GM21786 (cell line): ENCODE measurements at regions not wholly inside any gene's neighbourhood (a gene's known extent, or its start where the extent isn't known, plus 50 kb on each side); places are given as distances from the start of the nearest gene placed in this dataset.
"Not testable (repeated sequence)": the region's sequence is repeated elsewhere in the genome, so short reads cannot be mapped to it uniquely, and the experiment has no call there.

Source experiments
- ATAC-seq: cut with Tn5 transposase; IDR thresholded peaks from one replicate; pipeline ENCODE4 v1.9.1; 2021; ENCODE audit not compliant: unreplicated experiment

DNA sequence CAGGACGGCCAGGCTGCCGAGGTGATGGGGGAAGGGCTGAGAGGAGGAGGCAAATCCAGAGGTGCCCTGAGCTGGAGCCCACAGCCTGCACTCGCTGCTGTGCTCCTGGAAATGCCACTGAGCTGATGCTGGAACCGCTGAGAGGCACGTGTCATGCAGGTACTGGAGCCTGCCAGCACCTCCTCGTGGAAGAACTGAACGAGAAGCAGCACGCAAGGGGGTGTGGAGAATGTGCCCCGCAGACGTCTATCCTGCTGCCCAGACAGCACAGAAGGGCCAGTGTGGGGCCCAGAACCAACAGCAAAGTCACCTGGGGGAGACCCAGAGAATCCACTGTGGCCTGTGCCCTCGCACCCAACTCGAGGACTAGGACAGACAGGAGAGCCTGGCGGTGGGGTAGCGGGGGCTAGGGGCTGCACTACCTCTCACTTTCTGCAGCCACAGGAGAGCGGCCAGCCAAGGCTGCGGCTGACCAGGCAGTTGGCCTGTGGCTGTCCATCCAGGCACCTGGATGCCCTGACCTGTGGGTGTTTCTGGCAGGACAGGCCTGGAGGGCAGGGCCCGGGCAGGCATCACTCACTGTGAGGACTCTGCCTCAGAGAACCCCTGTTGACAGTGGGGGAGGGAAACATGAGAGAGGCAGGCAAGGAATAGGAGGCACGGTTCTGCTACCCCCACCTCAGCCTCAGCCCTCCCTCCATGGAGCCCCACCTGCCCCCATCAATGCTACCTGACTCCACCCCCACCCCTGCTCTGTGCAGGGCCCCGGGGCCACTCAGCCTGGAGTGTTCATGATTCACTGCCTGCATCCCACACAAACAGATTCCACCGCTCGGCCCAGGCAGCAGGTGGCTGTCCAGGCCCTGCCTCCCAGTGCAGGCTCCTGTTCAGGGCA lies 213.1 kb downstream of the TBC1D2B start:
- ATAC-seq: no peak

DNA sequence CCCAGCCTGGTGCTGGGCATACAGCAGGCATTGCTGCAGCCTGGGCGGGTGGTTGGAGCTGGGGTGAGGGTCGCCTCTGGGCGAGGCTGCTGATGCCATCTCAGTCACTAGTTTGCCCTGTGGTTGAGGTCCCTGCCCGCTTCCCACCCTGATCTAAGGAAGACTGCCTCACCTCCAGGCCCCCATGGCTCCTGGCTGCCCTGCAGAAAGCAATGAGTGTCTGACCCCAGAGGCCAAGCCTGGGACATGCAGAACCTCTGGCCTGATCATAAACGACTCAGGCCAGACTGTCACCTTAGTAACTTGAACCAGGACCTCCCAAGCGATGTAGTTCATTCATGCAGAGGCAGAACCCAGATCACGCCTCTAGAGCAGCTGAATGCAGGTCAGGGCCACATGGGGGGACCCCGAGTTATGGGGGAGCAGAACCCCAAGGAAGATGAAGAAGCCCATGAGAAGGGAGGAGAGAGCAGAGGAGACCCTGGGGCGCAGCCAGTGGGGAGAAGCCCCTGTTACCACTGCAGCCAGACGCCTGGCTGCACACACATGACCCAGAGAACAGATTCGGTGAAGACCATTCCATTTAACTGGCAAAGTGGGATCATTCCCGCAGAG lies 213.9 kb downstream of the TBC1D2B start:
- no peak for ATAC-seq

DNA sequence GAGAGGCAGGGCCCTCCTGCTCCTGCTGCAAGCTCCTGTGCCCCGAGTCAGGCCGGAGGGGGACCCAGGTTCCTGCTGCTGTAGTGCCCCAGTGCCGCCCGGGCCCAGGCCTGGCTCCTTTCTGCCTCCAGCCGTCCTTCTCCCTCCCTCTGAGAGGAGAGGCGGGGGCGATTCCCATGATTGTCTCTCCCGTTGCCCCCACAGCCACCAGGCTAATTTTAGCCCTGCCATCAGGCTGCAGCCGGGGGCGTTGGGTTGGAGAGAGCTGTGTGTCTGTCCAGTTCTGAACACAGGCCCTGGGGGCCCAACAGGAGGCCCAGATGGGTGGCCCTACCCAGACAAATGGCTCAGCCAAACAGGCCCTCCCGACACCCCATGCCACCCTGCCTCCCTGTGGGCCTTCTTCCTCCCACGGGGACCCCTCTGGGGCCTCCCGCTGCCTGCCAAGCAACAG lies 214.8 kb downstream of the TBC1D2B start:
- no peak for ATAC-seq

DNA sequence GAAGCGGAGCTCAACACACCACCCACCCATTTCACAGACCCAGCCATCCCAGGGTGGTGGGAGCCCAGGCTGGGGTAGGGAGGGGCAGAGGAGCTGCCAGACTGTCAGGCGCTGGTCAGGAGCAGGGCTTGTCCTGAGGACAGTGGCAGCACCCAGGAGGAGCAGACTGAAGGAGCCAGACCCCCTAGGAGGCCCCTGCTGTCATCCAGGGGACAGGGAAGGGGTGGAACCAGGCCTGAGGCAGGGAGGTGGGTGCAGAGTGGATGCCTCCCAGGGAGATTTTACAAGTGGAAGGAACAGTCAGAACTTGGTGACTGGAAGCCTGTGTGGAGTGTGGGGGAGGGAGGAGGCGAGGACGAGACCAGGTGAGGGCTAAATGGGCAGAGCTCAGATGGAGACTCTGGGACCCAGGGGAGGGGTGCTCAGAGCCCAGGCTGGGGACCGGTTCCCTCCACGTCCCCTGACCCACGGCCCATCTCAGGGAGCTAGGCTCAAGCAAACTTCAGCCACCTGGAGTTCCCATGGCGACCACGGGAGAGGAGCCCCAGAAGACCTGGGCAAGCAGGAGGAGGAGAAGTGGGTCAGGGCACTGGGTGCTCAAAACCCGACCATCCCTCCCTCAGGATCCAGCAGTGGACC lies 215.4 kb downstream of the TBC1D2B start:
- not testable (repeated sequence) for ATAC-seq

DNA sequence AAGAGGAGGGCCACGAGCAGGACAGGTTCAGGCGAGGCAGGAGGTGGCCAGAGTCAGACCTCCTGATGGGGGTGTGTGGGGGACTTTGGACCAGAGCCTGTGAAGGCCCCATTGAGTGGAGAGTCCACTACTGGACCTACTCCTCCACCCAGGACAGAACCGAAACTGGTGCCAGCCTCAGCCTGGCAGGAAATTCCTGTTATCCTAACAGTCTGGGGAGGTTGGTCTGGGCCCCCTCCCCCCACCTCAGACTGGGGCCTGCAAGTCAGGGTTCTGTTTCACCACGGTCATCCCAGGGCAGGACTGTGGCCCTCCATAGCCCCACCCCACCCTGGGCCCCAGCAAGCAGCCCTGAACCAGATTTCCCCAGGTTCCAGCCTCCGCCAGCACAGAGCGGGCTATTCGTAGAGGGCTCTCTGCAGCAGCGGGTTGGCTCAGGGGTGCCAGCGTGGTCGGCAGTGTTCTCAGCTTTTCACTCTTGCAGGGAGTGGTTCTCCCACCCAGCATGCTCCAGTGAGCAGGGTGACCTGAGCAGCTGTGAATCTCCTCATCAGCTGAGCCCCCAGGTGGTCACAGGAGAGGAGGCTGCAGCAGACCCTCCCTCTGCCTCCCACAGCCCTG lies 217.3 kb downstream of the TBC1D2B start:
- no peak for ATAC-seq

DNA sequence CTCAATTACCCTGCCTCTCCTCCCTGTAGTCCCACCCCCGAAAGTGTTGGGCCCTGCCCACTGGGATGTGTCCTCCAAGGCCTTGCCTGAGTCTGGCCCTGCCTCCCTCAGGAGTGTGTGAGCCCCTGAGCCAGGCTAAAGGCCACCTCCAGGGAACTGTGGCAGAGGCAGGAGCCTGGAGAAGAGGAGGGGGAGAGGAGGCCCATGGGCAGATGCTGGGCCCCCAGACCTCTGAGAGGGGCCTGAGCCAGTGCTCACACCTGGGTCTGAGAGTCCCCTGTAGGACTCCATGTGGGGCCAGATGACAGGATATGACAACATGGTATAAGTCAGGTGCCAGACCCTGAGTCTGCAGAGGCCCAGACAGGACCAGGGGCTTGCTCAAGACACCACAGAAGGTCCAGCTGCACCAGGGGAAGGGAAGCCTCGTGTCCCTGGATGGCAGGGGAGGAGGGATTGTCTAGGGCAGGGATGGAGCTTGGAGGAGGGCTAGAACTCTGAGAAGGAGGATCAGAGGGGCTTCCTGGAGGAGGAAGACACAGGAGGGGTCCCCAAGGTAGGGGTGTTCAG lies 217.9 kb downstream of the TBC1D2B start:
- no peak for ATAC-seq

DNA sequence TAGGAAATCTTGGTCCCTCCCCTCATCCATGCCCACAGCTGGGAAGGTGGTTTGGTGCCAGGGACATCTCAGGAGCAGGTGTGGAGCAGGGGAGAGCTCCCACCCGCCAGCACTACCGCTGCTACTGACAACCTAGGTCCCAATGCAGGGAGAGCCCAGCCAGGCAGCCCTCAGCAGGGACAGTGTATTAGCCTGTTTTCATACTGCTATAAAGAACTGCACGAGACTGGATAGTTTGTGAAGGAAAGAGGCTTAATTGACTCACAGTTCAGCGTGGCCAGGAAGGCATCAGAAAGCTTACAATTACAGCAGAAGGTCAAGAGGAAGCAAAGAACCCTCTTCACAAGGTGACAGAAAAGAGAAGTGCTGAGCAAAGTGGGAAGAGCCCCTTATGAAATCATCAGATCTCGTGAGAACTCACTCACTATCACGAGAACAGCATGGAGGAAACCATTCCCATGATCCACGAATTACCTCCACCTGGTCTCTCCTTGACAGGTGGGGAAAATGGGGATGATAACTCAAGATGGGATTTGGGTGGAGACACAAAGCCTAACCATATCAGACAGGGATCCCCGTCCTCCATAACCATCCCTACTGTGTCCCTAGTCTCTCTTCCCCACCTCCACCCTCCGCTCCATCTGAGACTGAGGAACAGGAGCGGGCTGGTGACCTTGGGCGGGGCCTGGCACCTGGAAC lies 218.6 kb downstream of the TBC1D2B start:
- no peak for ATAC-seq

DNA sequence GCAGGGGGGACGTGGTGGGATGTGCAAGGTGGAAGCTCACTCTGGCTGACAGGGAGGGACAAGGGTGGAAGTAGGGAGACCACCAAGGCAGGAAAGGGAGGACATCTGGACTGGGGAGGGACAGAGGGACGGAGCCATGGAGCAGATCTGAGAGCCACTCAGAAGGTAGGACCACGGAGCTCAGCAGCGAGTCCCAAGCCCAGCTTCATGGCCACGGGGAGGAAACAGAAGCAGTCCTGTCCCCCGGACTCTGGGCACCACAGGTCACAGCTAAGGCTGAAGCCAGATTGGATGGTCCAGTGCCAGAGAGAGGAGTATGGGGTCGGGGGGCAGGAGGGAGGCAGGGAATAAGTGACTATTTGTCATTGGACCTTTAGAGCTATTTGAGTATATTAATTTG lies 220.1 kb downstream of the TBC1D2B start:
- no peak for ATAC-seq

DNA sequence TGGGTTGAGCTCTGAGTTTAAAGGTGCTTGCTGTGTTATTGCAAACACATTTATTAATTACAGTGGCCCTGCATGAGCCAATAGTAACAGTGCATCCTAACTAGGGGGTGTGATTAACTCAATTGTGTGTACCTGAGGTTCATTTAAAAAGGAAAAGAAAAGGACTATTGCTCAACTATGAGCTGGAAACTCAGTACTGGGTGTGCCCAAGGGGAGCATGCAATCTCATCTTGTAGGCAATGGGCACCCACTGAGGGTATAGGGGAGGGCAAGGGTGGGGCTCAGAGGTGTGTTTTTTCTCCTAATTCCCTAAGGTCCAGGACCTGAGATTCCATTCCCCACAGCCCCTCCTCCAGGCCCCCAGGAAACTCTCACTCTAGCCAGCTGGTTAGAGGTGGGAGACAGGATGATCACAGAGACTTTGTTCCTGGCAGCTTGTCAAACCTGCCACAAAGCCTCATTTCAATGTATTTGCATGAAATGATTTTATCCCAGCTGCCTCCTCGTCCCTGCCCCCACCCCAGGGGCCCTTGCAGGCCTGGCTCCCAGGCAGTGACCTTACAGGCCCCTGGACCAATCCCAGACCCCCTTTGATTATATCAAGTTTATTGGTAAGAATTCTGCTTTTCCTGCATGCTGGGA lies 220.7 kb downstream of the TBC1D2B start:
- no peak for ATAC-seq

DNA sequence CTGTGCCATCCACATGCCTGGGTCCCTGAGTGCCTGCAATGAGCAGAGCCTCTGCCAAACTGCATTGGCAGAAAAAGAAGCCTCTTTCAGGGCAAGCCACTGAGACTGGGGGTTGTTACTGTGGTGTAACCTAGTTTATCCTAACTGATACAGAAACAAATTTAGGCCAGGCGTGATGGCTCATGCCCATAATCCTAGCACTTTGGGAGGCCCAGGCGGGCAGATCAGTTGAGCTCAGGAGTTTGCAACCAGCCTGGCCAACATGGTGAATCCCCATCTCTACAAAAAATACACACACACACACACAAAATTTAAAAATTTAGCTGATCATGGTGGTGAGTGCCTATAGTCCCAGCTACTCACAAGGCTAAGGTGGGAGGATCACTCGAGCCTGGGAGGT lies 221.6 kb downstream of the TBC1D2B start:
- no peak for ATAC-seq

DNA sequence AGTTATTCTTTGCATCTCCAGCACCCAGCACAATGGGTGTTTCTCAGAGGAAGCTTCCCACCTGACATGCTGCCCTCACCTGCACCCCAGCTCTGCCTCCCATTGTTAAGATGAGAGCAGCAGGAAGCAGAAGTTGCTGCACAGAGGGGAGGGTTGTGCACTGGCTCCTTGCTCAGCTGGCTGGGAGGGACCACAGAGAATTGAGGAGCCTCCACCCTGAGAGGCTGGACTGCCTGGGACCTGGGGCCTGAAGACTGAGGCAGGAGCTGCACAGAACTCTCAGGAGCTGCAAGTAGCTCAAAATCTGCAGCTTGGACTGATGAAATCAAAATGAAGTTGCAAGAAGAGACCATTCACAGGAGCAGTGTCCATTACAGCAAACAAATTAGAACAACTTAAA lies 222.3 kb upstream of the LINGO1 start:
- no peak for ATAC-seq

DNA sequence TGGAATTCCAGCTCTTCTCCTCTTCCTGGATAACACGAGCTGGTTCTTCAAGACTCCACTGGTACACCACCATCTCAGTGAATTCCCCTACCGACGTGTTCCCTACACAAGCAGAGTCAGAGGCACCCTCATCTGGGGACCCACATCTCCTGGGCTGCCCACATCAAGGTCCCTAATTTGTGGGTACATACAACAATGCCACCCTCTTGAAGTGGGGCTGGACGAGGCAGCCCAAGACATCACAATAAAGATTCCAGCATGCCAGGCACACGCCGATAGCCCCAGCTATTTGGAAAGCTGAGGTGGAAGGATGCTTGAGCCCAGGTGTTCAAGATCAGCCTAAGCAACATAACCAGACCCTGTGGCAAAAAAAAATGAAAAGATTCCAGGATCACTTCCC lies 221.2 kb upstream of the LINGO1 start:
- no peak for ATAC-seq

DNA sequence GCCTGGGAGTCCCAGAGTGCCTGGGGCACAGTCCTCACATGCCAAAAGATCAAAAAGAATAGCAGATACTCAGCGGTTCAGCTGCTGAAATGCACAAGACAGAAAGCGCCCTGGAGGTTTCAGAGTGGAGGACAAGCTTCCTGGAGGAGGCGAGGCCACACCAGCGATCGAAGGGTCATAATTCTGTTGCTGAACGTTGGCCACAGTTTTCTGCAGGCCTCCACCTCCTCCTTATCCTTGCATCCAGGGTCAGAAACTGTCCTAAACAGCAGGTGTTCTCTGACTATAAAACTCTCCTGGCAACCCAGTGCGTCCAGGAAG lies 220.3 kb upstream of the LINGO1 start:
- no peak for ATAC-seq

DNA sequence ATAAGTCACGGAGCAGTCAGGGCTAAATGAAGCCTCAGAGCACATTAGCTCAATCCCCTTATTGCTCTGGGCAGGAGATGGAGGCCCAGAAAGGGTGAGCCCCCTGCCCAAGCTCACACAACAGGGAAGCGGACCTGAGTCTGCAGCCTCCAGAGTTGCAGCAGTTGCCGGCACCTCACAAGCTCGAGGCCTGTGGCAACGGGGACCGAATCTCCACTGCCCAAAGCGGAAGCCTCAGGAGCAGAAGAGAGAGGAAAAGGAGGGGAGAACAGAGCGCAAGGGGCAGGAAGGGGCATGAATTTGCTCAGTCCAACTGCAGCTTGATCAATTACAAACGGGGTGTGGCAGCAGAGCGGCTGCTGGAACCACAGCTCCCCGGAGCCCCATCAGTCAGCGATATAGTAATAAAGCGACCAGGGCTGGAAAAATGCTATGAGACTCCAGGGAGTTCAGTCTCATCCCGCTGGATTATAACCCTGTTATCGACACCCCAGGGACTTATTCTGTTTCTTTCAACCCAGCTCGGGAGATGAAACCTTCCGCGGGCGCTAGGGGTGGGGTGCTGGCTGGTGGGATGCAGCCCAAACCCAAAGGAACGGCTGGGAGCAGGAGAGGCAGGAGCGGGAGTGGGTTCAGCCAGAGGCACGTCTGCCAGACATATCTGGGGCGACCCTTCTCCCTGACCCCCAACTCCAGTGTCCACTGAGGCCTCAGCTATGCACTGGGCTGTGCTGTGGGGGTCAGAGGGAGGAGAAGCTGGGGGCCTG lies 219.7 kb upstream of the LINGO1 start:
- no peak for ATAC-seq

DNA sequence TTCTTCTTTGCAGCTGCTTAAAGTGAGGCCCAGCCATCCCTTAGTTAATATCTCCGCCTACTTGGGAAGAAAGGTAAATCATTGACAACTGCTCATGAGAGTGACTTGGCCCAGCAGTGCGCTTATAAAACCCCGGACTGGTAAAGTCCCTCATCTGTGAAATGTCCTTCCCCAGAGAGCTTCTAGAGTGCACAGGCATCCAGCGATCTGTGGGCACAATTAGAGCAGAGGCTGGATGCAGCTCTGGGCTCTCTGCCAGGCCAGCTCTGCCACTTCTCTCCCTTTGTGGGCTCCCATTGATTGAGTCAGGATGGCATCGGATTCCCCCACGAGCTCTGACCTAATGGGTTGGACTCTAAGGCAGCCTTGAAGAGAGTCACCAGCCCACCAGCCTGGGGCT lies 219.0 kb upstream of the LINGO1 start:
- ATAC-seq: no peak

DNA sequence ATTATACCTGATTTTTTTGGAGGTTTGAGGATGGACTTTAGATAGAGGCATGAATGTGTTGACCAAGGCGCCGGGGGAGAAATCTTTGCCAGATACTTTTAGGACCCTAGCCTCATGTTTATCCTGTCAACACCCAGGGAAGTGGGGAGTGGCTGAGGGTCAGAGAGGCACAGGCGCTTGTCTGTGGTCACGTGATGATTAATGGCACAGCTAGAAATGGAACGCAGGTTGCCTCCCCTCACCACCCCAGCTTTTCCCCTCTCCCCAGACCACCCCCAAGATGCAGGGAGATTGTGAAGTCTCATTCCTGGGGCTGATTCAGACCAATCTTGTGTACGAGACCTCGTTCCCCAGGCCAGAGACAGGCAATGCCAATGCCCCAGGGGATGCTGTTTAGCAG lies 218.4 kb upstream of the LINGO1 start:
- ATAC-seq: no peak

DNA sequence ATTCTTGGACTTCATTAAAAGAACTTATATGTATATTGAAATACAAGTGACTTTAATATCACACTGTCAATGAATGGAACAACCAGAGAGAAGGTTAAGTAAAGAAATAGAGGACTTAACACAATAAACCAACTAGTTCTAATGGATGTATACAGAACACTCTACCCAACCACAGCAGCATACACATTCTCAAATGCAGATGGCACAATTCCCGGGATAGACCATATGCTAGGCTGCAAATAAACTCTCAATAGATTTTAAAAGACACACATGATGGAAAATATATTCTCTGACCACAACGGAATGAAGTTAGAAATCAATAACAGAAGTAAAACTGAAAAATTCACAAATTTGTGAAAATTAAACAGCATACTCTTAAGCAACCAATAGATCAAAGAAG lies 214.3 kb upstream of the LINGO1 start:
- ATAC-seq: no peak

DNA sequence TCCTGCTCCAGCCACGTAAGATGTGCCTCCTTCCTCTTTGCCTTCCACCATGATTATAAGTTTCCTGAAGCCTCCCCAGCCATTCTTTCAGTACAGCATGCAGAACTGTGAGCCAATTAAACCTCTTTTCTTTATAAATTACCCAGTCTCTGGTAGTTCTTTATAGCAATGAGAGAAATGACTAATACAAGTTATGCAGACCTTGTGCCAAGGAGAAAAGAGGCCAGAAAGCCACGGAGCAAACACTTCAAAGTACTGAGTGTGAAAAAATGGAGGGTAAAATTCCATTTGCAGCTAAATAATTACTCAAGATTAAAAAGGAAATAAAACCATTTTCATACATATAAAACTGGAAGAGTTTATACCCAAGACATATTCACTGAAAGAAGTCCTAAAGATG lies 213.6 kb upstream of the LINGO1 start:
- ATAC-seq: no peak

DNA sequence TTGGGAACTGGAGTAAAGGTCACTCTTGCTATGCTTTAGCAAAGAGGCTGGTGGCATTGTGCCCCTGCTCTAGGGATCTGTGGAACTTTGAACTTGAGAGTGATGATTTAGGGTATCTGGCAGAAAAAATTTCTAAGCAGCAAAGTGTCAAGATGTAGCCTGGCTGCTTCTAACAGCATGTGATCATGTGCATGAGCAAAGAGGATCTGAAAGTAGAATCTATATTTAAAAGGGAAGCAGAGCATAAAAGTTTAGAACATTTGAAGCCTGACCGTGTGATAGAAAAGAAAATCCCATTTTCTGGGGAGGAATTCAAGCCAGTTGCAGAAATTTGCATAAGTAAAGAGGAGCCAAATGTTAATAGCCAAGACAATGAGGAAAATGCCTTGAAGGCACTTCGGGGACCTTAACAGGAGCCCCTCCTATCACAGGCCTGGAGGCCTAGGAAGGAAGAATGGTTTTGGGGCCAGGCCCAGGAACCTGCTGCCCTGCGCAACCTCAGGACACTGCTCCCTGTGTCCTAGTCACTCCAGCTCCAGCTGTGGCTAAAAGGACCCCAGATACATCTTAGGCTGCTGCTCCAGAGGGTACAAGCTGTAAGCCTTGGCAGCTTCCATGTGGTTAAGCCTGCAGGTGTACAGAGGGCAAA lies 212.2 kb upstream of the LINGO1 start:
- ATAC-seq: no peak
